Left ventricle myocardium inferior (tissue), 1 donor: ENCODE measurements at regions not wholly inside any gene's neighbourhood (a gene's known extent, or its start where the extent isn't known, plus 50 kb on each side); places are given as distances from the start of the nearest gene placed in this dataset.

Source experiments
- DNase-seq: peaks from one replicate; pipeline ENCODE4 v3.0.0-alpha.2; 2020
- H3K27ac ChIP-seq: fragments of 200-600 bp; replicated peaks from 2 replicates; pipeline ENCODE4 v1.8.0; 2021
- H3K27me3 ChIP-seq: fragments of 200-600 bp; 2 replicates; pipeline ENCODE4 v1.8.0; 2021; ENCODE audit warnings: low read depth
- H3K36me3 ChIP-seq: fragments of 200-600 bp; 2 replicates; pipeline ENCODE4 v1.8.0; 2021
- H3K4me1 ChIP-seq: fragments of 200-600 bp; 2 replicates; pipeline ENCODE4 v1.8.0; 2021
- H3K4me3 ChIP-seq: fragments of 200-600 bp; 2 replicates; pipeline ENCODE4 v1.8.0; 2021; ENCODE audit warnings: mild to moderate bottlenecking, moderate library complexity
- H3K9me3 ChIP-seq: fragments of 200-600 bp; replicated peaks from 2 replicates; pipeline ENCODE4 v1.8.0; 2021
- intact Hi-C: fragments of 100-400 bp; cut with micrococcal nuclease; formaldehyde crosslinking; loops from one replicate; pipeline ENCODE4 v1.11.0; 2022
- TF ChIP-seq, protein P1 (sequence below): fragments of 200-600 bp; IDR thresholded peaks from 2 replicates; pipeline ENCODE4 v1.8.0; 2021; ENCODE audit warnings: antibody characterized with exemption, mild to moderate bottlenecking, borderline replicate concordance
- donor health status: DM: no; HTN: yes; CAD: no; lungs with severe emphysema.

DNA sequence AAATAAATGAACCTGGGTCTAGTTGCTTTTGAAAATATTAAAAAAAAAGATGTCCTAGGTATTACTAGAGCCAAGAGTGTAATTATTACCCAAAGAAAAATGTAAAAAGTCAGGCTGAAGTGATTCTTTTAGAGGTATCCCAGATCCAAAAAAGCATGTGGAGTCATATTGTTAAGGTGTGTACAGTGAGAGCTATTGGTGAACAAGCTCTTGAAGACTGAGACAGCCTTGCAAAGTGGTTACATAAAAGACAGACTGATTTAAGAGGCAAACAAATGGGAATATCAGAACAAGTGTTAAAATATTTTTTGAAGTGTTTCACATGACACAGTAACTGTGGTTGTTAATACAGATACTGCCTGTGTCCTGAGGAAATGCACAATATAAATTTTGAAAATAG is 624.5 kb downstream of the PLOD2 start:
- TF ChIP-seq, protein P1, sequence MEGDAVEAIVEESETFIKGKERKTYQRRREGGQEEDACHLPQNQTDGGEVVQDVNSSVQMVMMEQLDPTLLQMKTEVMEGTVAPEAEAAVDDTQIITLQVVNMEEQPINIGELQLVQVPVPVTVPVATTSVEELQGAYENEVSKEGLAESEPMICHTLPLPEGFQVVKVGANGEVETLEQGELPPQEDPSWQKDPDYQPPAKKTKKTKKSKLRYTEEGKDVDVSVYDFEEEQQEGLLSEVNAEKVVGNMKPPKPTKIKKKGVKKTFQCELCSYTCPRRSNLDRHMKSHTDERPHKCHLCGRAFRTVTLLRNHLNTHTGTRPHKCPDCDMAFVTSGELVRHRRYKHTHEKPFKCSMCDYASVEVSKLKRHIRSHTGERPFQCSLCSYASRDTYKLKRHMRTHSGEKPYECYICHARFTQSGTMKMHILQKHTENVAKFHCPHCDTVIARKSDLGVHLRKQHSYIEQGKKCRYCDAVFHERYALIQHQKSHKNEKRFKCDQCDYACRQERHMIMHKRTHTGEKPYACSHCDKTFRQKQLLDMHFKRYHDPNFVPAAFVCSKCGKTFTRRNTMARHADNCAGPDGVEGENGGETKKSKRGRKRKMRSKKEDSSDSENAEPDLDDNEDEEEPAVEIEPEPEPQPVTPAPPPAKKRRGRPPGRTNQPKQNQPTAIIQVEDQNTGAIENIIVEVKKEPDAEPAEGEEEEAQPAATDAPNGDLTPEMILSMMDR = no peak

GRCh38 chr3:145550522-145550921 is 610.5 kb downstream of the PLOD2 start:
- Histone ChIP-seq H3K27ac (no peak overlapping the region), H3K27me3 (no peaks in the 10 kb centered on the region), H3K4me1 (no peaks in the 10 kb centered on the region), H3K36me3 (no peaks in the 10 kb centered on the region), H3K9me3 (peaks cover 3% of the 10 kb centered on the region), H3K4me3 (no peak overlapping the region)
- TF ChIP-seq, protein P1 = no peak
- DNase-seq = no peak
- intact Hi-C loops = no loop called here

More for the DNA sequence above, 624.5 kb downstream of the PLOD2 start:
- Histone ChIP-seq H3K27me3 (no peaks in the 10 kb centered on the region), H3K36me3 (no peaks in the 10 kb centered on the region), H3K27ac (no peak overlapping the region), H3K9me3 (peaks cover 14% of the 10 kb centered on the region), H3K4me1 (peaks cover 21% of the 10 kb centered on the region), H3K4me3 (no peak overlapping the region)
- intact Hi-C loops = no loop called here
- DNase-seq = no peak

GRCh38 chr3:145557405-145557804 is 603.6 kb downstream of the PLOD2 start:
- Histone ChIP-seq H3K4me1 (no peaks in the 10 kb centered on the region), H3K27me3 (no peaks in the 10 kb centered on the region), H3K9me3 (peaks cover 25% of the 10 kb centered on the region), H3K27ac (no peak overlapping the region), H3K36me3 (no peaks in the 10 kb centered on the region), H3K4me3 (no peak overlapping the region)
- DNase-seq = no peak
- TF ChIP-seq, protein P1 = no peak
- intact Hi-C loops = no loop called here

GRCh38 chr3:145578471-145578870 is 582.5 kb downstream of the PLOD2 start:
- H3K36me3 ChIP-seq = no peaks in the 10 kb centered on the region
- TF ChIP-seq, protein P1 = no peak
- no peak for DNase-seq
- H3K27ac ChIP-seq = no peak overlapping the region
- no peaks in the 10 kb centered on the region for H3K4me1 ChIP-seq
- no peaks in the 10 kb centered on the region for H3K27me3 ChIP-seq
- H3K4me3 ChIP-seq = no peak overlapping the region
- no peaks in the 10 kb centered on the region for H3K9me3 ChIP-seq
- intact Hi-C loops = no loop called here

DNA sequence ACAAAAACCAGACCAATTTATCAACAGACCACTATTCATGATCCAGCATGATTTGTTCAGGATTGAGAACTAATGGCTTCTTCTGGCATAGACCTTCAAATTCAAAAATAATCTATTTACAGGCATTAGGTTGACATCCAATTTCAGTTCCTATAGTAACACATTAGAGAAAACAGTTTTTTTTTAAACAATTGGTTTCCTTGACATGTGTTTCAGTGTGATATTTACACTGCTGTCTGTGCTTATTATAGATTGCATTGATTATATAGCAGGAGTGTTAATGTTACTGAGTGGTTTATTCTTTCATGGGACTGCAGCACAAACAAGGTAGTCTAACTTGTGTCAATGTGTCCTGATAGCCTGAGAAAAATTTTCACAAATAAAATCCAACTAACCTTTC is 579.3 kb downstream of the PLOD2 start:
- Histone ChIP-seq H3K4me1 (no peaks in the 10 kb centered on the region), H3K4me3 (no peak overlapping the region), H3K27ac (no peak overlapping the region), H3K27me3 (no peaks in the 10 kb centered on the region), H3K36me3 (no peaks in the 10 kb centered on the region), H3K9me3 (no peaks in the 10 kb centered on the region)
- TF ChIP-seq, protein P1 = no peak
- no peak for DNase-seq
- intact Hi-C loops = no loop called here

- Histone ChIP-seq H3K9me3 (peaks cover 23% of the 10 kb centered on the region), H3K4me1 (no peaks in the 10 kb centered on the region), H3K4me3 (no peak overlapping the region), H3K27me3 (no peaks in the 10 kb centered on the region), H3K27ac (no peak overlapping the region), H3K36me3 (no peaks in the 10 kb centered on the region)
- intact Hi-C loops = no loop called here
- DNase-seq = no peak
- TF ChIP-seq, protein P1 = no peak
These were observed 556.1 kb downstream of the PLOD2 start for GRCh38 chr3:145604851-145605250.
